GM19240 (cell line): ENCODE measurements at regions not wholly inside any gene's neighbourhood (a gene's known extent, or its start where the extent isn't known, plus 50 kb on each side); places are given as distances from the start of the nearest gene placed in this dataset.
"Not testable (repeated sequence)": the region's sequence is repeated elsewhere in the genome, so short reads cannot be mapped to it uniquely, and the experiment has no call there.

Experiments
- DNase-seq: peaks from one replicate; pipeline ENCODE4 v3.0.0; 2011; ENCODE audit warnings: low spot score; ENCODE audit not compliant: insufficient read length

GRCh38 chr20:61056627-61057442 lies 195.2 kb upstream of the CDH4 start:
- no peak for DNase-seq

- DNase-seq = no peak
Observed at GRCh38 chr20:61057443-61058121, 194.5 kb upstream of the CDH4 start.

GRCh38 chr20:61061981-61062380 lies 190.1 kb upstream of the CDH4 start:
- no peak for DNase-seq

GRCh38 chr20:61065853-61066252 lies 186.2 kb upstream of the CDH4 start:
- DNase-seq = no peak

- DNase-seq = no peak
Observed at GRCh38 chr20:61066526-61066925, 185.5 kb upstream of the CDH4 start.

- no peak for DNase-seq
Observed at GRCh38 chr20:61067221-61067620, 184.8 kb upstream of the CDH4 start.

- no peak for DNase-seq
Observed at GRCh38 chr20:61072398-61072797, 179.7 kb upstream of the CDH4 start.

- no peak for DNase-seq
Observed at GRCh38 chr20:61073376-61073775, 178.7 kb upstream of the CDH4 start.

GRCh38 chr20:61082720-61083119 lies 169.3 kb upstream of the CDH4 start:
- DNase-seq = no peak

- DNase-seq = no peak
Observed at GRCh38 chr20:61083431-61083830, 168.6 kb upstream of the CDH4 start.

GRCh38 chr20:61086031-61086430 lies 166.0 kb upstream of the CDH4 start:
- no peak for DNase-seq

GRCh38 chr20:61090541-61090940 lies 161.5 kb upstream of the CDH4 start:
- DNase-seq = no peak

- no peak for DNase-seq
Observed at GRCh38 chr20:61092251-61092650, 159.8 kb upstream of the CDH4 start.

GRCh38 chr20:61094581-61094980 lies 157.5 kb upstream of the CDH4 start:
- no peak for DNase-seq

GRCh38 chr20:61096463-61096862 lies 155.6 kb upstream of the CDH4 start:
- DNase-seq = no peak

GRCh38 chr20:61099806-61100205 lies 152.3 kb upstream of the CDH4 start:
- DNase-seq = no peak

- DNase-seq = no peak
Observed at GRCh38 chr20:61100489-61100888, 151.6 kb upstream of the CDH4 start.

- not testable (repeated sequence) for DNase-seq
Observed at GRCh38 chr20:61101321-61101720, 150.7 kb upstream of the CDH4 start.

GRCh38 chr20:61104232-61104631 lies 147.8 kb upstream of the CDH4 start:
- DNase-seq = no peak

- DNase-seq = no peak
Observed at GRCh38 chr20:61105395-61105794, 146.7 kb upstream of the CDH4 start.

- DNase-seq = no peak
Observed at GRCh38 chr20:61106438-61106837, 145.6 kb upstream of the CDH4 start.

GRCh38 chr20:61109221-61109805 lies 142.7 kb upstream of the CDH4 start:
- no peak for DNase-seq

- DNase-seq = no peak
Observed at GRCh38 chr20:61112515-61112914, 139.5 kb upstream of the CDH4 start.
